ENCODE measurements at regions not wholly inside any gene's neighbourhood (a gene's known extent, or its start where the extent isn't known, plus 50 kb on each side); places are given as distances from the start of the nearest gene placed in this dataset.

- TF ChIP-seq CTCF (IDR thresholded peaks at IDR 0.05 in 2 of 3, conservative IDR thresholded peaks at IDR 0.05 in 1 of 3; ENCODE audit: borderline replicate concordance in 1 of 3, insufficient read depth in 1 of 3, low read depth in 2 of 3, low read length in 2 of 3) (no peak), CBX3 (IDR thresholded peaks at IDR 0.05; ENCODE audit: low read depth) (no peak), EZH2 (IDR thresholded peaks at IDR 0.05) (no peak), REST (IDR thresholded peaks at IDR 0.05; ENCODE audit: low read depth) (no peak), POLR2AphosphoS5 (IDR thresholded peaks at IDR 0.05; ENCODE audit: low read depth, low read length) (no peak)
These were observed 359.4 kb downstream of the RPS24 start for GRCh38 chr10:78393094-78393493.

All from HCT116 (cell line).